Gastrocnemius medialis (tissue), 4 donors: ENCODE measurements at regions not wholly inside any gene's neighbourhood (a gene's known extent, or its start where the extent isn't known, plus 50 kb on each side); places are given as distances from the start of the nearest gene placed in this dataset.

Experiments
- ATAC-seq, 2 donors: fragments of 150-250 bp; one replicate each; pipeline ENCODE4 v1.9.1; 2016
- DNase-seq, 2 donors: peaks; one replicate each; pipeline ENCODE4 v3.0.0-alpha.2; 2019
- H3K27ac ChIP-seq, 4 donors: fragments of 200-600 bp; sonication (generic); 1 replicate in 1 of 4; 2 replicates in 3 of 4; pipeline ENCODE4 v1.5.1; 2016 to 2018; ENCODE audit warnings: mild to moderate bottlenecking in 2 of 4, moderate library complexity in 1 of 4
- H3K27me3 ChIP-seq, 3 donors: fragments of 200-600 bp; sonication (generic) in 2 of 3; 1 replicate in 1 of 3; 2 replicates in 2 of 3; pipeline versions ENCODE4 v1.5.1 to v1.6.0; 2016 to 2019; ENCODE audit warnings: mild to moderate bottlenecking in 1 of 3, moderate library complexity in 1 of 3
- H3K36me3 ChIP-seq, 2 donors: fragments of 200-600 bp; sonication (generic) in 1 of 2; one replicate each; pipeline ENCODE4 v1.5.1; 2017 to 2018
- H3K4me1 ChIP-seq, 2 donors: fragments of 200-600 bp; sonication (generic) in 1 of 2; one replicate each; pipeline ENCODE4 v1.5.1; 2016 to 2017; ENCODE audit warnings: mild to moderate bottlenecking in 2 of 2
- H3K4me3 ChIP-seq, 4 donors: fragments of 200-600 bp; sonication (generic) in 3 of 4; 1 replicate in 1 of 4; 2 replicates in 3 of 4; pipeline ENCODE4 v1.5.1; 2016 to 2019; ENCODE audit warnings: mild to moderate bottlenecking in 2 of 4
- H3K9me3 ChIP-seq, 3 donors: fragments of 200-600 bp; sonication (generic) in 2 of 3; 1 replicate in 1 of 3; 2 replicates in 2 of 3; pipeline ENCODE4 v1.5.1; 2016 to 2019
- POLR2A ChIP-seq, 2 donors: fragments of 450-650 bp; IDR thresholded peaks; one replicate each; pipeline ENCODE4 v1.6.1; 2017; ENCODE audit warnings: antibody characterized with exemption in 2 of 2, mild to moderate bottlenecking in 2 of 2, moderate library complexity in 2 of 2
- in situ Hi-C, 4 donors: fragments of 200-750 bp; cut with MboI; loops; one replicate each; pipeline versions ENCODE4 v1.15.0 to v1.8.0; 2017; ENCODE audit warnings: low sequenced_read_pairs in 4 of 4
- intact Hi-C: fragments of 100-400 bp; cut with DNase I; formaldehyde crosslinking; loops from one replicate; pipeline ENCODE4 v1.15.1; 2023; ENCODE audit warnings: low total_unique reads
- TF ChIP-seq, protein P1 (sequence below), 5 experiments: fragments of 450-650 bp in 3 of 5; fragments of 200-600 bp in 2 of 5; sonication (generic) in 2 of 5; IDR thresholded peaks in 4 of 5; conservative IDR thresholded peaks in 1 of 5; 1 replicate in 4 of 5; 2 replicates in 1 of 5; pipeline ENCODE4 v1.5.1; 2016 to 2019; ENCODE audit warnings: antibody characterized with exemption in 5 of 5, mild to moderate bottlenecking in 3 of 5, moderate library complexity in 3 of 5

DNA sequence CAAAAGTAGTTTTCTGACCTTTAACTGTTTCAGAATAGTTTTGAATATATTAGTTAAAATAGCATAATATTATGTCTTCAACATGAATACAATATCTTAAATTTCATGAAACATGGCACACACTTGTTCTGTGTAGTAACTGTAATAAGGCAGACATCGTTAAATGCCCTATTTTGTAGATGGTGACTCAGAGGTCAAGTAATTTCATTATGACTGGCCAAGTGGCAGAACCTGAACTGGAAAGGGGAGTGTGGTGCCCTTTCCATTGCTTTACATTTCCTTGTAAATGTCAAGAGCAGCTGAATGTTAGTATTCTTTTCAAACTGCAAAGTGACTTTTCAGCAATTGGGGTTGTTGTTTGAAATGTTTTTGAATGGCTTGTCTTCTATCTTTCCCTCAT lies 201.2 kb upstream of the CDKN2B start:
- TF ChIP-seq POLR2A (IDR thresholded peaks at IDR 0.05) = no peak
- TF ChIP-seq, protein P1, sequence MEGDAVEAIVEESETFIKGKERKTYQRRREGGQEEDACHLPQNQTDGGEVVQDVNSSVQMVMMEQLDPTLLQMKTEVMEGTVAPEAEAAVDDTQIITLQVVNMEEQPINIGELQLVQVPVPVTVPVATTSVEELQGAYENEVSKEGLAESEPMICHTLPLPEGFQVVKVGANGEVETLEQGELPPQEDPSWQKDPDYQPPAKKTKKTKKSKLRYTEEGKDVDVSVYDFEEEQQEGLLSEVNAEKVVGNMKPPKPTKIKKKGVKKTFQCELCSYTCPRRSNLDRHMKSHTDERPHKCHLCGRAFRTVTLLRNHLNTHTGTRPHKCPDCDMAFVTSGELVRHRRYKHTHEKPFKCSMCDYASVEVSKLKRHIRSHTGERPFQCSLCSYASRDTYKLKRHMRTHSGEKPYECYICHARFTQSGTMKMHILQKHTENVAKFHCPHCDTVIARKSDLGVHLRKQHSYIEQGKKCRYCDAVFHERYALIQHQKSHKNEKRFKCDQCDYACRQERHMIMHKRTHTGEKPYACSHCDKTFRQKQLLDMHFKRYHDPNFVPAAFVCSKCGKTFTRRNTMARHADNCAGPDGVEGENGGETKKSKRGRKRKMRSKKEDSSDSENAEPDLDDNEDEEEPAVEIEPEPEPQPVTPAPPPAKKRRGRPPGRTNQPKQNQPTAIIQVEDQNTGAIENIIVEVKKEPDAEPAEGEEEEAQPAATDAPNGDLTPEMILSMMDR (IDR thresholded peaks at IDR 0.05 in 4 of 5, conservative IDR thresholded peaks at IDR 0.05 in 1 of 5) = no peak
- ATAC-seq (no peak), DNase-seq (no peak)
- in situ Hi-C loops = no loop called here
- H3K36me3 ChIP-seq = no peaks in the 10 kb centered on the region
- H3K27ac ChIP-seq = no peak overlapping the region
- no peaks in the 10 kb centered on the region for H3K27me3 ChIP-seq
- peaks cover 0 to 6% of the 10 kb centered on the region in 2 donors for H3K4me1 ChIP-seq
- H3K4me3 ChIP-seq = no peak overlapping the region
- intact Hi-C loops = no loop called here
- H3K9me3 ChIP-seq = no peaks in the 10 kb centered on the region

DNA sequence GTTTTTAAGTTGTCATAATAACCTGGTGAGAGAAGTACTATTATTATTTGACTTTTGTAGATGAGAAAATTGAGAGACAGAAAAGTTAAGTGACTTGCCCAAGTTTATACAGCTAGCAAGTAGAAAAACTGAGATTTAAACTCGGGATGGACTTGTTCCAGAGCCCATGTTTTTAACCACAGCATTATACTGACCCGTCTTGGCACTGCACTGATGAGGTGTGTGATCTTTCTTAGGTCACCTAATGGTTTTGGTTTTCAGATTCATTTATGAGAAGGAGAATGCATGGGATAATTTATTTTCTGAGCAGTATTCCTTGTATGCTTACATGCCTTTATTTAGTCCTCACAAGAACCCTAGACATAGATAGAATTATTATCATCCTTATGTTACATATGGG lies 201.8 kb upstream of the CDKN2B start:
- ATAC-seq = no peak
- intact Hi-C loops (no loop called here), in situ Hi-C loops (no loop called here)
- DNase-seq = no peak
- TF ChIP-seq POLR2A (IDR thresholded peaks at IDR 0.05) = no peak
- TF ChIP-seq, protein P1 (IDR thresholded peaks at IDR 0.05 in 4 of 5, conservative IDR thresholded peaks at IDR 0.05 in 1 of 5) = no peak
- Histone ChIP-seq H3K4me1 (peaks cover 0 to 6% of the 10 kb centered on the region in 2 donors), H3K27me3 (no peaks in the 10 kb centered on the region), H3K36me3 (no peaks in the 10 kb centered on the region), H3K4me3 (no peak overlapping the region), H3K27ac (no peak overlapping the region), H3K9me3 (no peaks in the 10 kb centered on the region)

DNA sequence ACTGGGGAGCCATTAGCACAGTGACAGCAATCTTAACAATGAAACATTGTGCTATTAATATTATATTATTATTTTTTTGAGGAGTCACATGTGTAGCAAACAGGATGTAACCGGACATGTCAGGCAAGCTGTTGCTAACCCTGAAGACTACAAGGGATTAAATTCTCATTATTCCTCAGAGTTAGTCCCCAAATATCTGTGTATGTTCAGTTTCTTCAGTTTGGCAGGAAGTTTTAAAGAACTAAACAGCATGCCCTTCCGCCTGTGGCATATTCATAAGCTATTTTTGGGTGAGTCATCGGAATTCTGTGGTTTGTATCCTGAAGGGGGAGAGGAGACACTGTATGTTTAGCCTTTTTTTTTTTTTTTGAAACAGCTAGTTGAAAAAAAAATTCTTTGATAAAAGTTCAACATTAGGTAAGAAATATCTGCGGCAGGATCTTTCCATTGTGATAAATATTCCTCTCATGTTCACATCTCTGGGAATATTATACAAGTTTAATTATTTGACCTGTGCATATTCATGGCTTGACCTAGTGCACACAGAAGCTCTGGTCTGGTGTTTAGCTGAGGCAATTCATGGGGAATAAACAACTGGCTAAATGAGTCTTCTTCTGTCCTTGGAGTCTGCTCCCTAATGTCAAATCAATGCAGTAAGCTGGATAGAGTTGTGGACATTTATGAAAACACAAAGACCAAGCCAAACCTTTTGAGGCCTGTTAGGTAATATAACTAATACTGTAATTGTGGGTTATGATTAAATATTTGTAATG lies 202.7 kb upstream of the CDKN2B start:
- no peaks in the 10 kb centered on the region for H3K27me3 ChIP-seq
- DNase-seq (no peak), ATAC-seq (no peak)
- no peaks in the 10 kb centered on the region for H3K9me3 ChIP-seq
- TF ChIP-seq POLR2A (IDR thresholded peaks at IDR 0.05) = no peak
- TF ChIP-seq, protein P1 (IDR thresholded peaks at IDR 0.05 in 4 of 5, conservative IDR thresholded peaks at IDR 0.05 in 1 of 5) = no peak
- H3K27ac ChIP-seq = no peak overlapping the region
- in situ Hi-C loops (no loop called here), intact Hi-C loops (no loop called here)
- H3K4me1 ChIP-seq = peaks cover 0 to 6% of the 10 kb centered on the region in 2 donors
- no peaks in the 10 kb centered on the region for H3K36me3 ChIP-seq
- H3K4me3 ChIP-seq = no peak overlapping the region

DNA sequence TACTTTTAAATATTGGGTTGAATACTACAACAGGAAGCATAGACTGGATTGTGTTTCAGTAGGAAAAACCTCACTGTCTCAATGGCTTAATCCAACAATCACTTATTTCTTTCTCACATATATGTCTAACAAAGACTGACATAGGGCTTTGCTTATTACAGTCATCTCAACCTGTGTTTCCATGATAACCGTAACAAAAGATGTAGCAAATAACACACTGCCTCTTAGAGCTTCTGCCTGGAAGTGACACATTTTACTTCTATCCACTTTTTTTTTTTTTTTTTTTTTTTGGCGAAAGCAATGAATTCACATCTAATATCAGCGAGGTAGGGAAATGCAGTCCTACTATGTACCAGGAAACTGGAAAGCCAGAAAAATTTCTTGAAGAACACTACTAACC lies 204.9 kb upstream of the CDKN2B start:
- DNase-seq (no peak), ATAC-seq (no peak)
- Histone ChIP-seq H3K4me1 (peaks cover 0 to 6% of the 10 kb centered on the region in 2 donors), H3K27ac (no peak overlapping the region), H3K9me3 (no peaks in the 10 kb centered on the region), H3K4me3 (no peak overlapping the region), H3K36me3 (no peaks in the 10 kb centered on the region), H3K27me3 (no peaks in the 10 kb centered on the region)
- no peak for TF ChIP-seq POLR2A (IDR thresholded peaks at IDR 0.05)
- TF ChIP-seq, protein P1 (IDR thresholded peaks at IDR 0.05 in 4 of 5, conservative IDR thresholded peaks at IDR 0.05 in 1 of 5) = no peak
- intact Hi-C loops (no loop called here), in situ Hi-C loops (no loop called here)
